ENCODE measurements at regions not wholly inside any gene's neighbourhood (a gene's known extent, or its start where the extent isn't known, plus 50 kb on each side); places are given as distances from the start of the nearest gene placed in this dataset.

- no peak for TF ChIP-seq CTCF (IDR thresholded peaks at IDR 0.05)
- no peak for TF ChIP-seq POLR2A (IDR thresholded peaks at IDR 0.05)
These were observed 84.5 kb upstream of the MAML3 start for GRCh38 chr4:140238351-140239056.

Data from vagina (tissue), 2 donors.